Retina (tissue), 1 donor: ENCODE measurements at regions not wholly inside any gene's neighbourhood (a gene's known extent, or its start where the extent isn't known, plus 50 kb on each side); places are given as distances from the start of the nearest gene placed in this dataset.
"Not testable (repeated sequence)": the region's sequence is repeated elsewhere in the genome, so short reads cannot be mapped to it uniquely, and the experiment has no call there.

Source experiments
- DNase-seq: peaks from one replicate; pipeline ENCODE4 v3.0.0-alpha.2; 2016

DNA sequence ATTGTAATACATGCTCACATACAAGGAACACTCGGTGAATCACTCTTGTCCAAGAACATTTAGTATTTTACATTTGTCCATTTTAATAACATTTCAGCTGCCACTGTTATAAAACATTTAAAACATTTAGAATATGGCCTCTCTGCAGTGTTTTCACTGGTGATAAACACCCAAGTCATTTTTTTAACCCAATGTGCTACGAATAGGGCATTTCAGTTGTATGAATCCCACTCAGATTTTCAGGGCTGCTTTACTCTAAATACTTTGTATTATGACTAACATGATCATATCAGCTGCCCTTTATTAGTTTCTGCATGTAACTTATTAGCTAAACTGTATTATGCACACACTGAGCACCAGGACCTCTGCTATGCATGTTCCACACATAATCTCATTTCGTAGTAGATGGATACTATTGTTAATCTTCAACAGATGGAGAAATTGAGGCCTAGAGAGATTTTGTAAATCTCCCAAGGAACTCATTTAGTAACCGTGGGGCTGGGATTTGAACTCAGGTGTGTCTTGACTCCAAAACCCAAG is 148.6 kb upstream of the CDIN1 start:
- no peak for DNase-seq

DNA sequence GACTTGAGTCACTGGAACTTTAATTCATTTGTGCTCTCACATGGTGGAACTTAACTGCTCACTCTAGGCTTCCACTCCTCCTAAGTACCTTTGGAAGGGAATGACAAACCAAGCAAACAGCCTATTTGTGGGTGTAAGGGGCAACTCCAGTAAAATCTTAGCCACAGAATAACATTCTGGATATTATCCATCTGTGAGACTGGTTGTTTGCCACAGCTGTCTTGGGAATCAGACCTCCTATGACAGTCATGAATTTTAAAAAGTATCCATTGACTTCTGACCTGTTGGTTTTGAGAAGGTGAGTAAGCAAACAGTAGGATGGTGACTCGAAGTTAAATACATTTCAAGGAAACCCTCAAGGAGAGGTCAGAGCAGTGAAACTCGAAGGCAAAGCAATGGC is 147.3 kb upstream of the CDIN1 start:
- DNase-seq, result no peak

DNA sequence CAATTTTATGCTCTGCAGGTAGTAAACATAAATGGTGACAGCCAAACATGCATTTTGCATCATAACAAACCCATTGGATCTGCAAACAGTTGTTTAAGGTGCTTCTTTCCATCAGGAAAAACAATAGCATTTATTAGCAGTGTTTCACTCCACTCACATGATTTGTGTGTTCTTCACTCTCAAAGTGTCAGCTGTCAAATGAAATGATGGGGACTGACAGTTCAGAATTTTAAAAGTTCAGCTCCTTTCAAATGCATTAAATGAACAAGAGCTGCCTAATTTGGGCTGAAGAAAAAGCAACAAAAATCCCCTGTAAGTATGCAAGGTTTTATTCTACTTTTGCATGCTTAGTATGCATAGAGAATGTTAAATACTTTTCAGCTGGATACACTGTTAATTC is 145.2 kb upstream of the CDIN1 start:
- no peak for DNase-seq

DNA sequence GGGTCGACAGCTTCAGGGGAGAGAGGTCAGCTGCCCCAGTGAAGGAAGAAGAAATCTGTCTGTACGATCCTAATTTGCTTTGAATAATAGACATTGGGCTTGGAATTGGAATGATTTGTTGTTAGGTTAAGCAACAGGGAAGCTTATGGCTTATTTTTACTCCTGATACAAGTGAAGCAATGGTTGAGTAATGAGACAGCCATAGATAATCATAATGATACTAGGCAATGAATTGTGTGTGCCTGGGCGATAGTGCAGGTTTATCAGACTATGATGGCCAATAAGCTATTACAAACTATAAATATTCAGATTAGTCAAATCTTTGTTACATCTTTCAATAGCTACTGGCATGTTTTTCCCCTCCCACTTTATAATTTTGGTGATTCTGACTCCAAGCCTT is 140.9 kb upstream of the CDIN1 start:
- peak; percentile 47 for DNase-seq

DNA sequence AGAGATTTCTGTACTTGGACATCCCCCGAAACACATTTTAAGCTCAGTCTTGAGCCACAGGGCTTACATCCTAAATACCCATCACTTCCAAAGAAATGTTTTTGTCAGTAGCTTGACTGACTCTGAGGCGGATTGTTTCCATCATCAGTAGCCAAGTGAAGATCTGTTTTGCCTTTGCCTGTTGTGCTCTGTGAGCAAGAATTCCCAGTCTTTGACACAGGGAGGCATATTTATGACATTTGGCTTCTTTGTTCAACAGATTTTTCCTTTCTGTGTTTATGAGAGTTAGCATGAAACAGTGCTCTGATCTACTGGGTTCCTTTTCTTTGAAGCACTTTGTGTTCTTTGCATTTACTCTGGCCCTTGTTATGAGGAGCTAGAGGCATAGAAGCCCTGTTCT is 132.1 kb upstream of the CDIN1 start:
- no peak for DNase-seq

DNA sequence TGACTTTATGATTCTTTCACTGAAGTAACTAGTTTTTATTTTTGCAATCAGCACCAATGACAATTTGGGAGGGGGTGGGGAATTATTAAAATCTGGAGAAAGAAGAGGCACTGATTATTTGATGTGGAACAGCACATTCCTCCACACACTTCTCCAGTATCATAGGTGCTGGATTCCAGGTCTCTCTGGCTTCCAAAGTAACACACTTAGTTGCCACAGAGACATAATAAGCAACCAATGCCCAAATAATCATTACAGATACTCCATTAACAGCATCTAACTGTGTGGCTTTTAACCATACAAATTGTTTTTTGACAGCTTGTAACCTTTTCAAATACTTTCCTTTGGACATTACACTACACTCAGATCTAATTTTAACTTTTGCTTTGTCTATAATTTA is 131.0 kb upstream of the CDIN1 start:
- no peak for DNase-seq

DNA sequence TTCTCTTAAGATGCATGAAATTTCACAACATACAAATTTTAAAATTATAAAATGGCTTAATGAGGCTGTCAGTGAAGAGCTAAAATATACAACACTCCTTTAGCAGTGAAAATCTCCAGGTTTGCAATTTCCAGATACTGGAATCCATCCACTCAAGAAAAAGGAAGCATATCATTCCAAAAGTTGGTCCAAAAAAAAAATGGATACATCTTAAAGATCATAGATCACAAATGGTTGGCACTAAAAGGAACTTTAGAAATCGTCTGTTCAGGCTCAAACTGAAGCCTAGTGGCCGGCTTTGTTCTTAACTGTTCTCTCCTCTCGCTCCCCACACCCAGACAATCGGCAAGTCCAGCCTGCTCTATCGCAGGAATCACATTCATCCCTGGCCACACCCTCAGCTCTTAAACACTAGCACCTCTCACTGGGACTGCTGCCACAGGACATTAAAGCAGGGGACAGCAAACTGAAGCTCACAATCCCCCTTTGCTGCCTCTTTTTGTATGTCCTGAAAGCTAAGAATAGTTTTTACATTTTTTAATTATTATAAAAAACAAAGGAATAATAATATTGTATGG is 130.3 kb upstream of the CDIN1 start:
- DNase-seq, result no peak

DNA sequence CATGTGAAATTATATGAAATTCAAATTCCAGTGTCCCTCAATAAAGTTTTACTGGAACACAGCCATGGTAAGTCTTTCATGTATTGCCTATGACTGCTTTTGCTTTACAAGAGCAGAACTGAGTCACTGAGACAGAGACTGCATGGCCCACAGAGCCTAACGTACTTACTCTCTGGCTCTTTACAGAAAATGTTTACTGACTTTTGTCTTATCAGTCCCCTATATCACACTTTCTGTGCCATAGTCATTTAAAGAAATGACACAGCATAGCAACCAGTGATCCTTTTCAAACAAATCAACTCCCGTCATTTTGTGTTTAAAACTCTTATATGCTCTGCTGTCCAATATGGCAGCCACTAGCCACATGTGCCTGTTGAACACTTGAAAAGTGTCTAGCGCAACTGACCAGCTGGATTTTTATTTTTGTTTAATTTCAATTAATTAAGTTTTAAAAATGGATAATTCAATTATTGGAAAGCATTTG is 129.7 kb upstream of the CDIN1 start:
- DNase-seq, result no peak

DNA sequence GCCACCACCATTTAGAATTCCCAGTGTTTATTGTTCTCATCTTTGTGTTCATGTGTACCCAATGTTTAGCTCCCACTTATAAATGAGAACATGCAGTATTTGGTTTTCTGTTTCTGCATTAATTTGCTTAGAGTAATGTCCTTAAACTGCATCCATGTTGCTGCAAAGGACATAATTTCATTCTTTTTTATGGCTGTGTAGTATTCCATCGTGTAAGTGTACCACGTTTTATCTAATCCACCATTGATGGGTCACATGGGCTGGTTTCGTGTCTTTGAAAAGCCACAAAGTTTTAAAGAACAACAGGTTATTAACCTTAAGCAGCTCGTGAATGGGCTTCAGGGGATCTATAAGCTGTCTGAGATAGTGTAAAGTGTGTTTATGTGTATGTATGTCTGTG is 125.2 kb upstream of the CDIN1 start:
- not testable (repeated sequence) for DNase-seq

DNA sequence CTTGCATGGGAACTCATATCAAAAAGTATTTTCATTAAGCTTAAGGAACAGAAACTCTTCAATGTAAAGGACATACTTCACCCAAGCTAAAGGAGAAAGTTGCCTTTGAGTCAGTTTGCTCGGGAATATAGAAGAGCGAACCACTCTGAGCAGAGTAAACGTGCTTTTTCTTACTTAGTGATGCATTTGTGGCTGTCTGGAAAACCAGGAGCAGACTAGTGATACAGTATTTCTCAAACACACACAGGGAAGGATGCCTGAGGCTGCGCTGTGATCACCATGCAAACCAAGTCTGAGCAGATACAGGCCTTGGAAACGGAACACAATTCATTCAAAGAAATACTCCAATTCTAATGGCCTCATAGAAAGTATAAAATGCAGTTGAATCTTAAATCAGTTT is 121.0 kb upstream of the CDIN1 start:
- no peak for DNase-seq

DNA sequence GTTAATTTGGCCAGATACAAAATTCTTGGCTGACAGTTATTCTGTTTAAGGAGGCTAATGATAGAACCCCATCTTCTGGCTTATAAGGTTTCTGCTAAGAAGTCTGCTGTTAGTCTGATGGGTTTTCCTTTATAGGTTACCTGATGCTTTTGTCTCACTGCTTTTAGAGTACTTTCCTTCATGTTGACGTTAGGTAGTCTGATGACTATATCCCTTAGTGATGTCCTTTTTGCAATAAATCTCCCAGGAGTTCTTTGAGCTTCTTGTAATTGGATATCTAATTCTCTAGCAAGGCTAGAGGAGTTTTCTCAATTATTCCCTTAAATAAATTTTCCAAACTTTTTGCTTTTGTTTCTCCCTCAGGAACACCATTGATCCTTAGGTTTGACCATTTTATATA is 114.1 kb upstream of the CDIN1 start:
- DNase-seq, result no peak

DNA sequence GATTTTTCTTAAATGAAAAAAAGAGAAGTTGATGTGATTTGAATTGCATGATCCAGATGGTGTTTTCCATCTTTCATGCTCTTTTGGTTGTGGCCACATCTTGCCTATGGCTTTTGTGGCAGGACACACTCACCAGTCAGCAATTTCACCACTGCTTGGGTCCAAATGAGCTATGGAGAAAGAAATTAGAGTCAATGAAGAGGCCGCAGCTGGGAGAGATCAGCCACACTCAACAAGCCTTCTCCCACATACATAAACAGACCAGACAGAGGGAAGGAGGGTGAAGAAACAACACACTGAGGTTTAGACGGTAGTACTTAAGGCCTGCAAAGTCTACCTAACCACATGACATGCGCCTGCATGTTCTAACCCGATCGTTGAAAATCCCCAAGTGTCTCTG is 110.7 kb upstream of the CDIN1 start:
- no peak for DNase-seq

DNA sequence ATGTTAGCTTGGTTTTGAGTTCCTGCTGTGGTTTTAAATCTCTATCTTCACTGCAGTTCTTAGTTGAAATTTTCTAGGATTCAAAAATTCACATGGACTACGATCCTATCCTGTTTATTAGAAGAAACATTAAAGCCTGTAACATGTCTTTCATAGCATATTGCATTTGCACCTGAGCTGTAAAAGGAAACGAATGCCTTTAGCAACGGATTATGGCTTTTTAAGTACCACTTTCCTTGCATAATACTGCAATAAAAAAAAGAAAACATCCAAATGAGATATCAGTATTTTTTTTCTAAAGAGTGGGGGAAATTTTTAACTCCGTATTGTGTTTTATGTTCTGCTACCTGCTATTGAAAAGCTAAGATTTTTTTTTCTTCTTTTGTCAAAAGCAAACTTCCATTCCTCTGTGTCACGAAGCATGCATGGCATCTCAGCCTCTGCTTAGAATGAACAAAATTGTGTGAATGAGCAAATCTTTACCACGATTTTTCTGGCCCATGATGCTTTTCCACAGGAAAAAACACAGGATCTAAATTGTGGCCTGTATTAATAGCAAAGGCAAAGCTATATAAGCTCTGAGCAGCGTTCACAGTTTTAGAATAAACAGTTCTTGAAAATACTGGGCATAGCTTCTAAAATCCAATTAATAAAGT is 110.0 kb upstream of the CDIN1 start:
- no peak for DNase-seq

DNA sequence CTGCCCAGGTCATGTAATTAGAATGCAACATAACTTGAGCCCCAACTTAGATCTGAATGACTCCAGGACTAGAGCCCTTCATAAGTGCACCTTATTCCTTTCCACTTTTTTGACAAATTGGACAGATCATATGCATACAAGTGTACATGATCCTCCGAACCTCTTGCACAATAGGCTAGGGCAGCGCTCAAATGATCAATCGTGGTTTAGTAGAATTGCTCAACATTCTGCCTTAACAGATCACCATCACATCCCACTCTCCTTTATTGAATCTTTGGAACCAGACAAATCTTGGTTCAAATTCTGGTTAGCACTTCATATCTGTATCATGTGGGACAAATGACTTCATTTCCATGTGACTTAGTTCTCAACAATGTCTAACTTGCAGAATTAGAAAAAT is 106.8 kb upstream of the CDIN1 start:
- DNase-seq, result no peak

DNA sequence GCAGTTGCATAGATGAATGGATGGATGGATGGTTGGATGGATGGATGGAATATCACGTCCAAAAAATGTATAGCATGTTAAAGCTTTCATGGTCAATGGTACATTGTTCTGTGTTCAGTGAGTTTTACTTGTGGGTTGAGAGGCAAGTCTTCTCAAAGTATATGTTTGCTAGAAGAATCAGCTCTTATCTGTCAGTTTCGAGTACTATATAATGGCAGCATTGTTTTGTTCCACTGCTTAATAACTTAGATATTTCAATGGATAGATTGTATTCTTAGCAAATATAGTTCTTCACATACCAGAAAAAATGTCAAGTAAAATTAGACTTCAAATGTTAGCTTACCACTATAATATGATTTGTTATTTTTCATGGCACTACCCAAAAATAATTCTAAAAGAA is 100.9 kb upstream of the CDIN1 start:
- DNase-seq, result no peak

DNA sequence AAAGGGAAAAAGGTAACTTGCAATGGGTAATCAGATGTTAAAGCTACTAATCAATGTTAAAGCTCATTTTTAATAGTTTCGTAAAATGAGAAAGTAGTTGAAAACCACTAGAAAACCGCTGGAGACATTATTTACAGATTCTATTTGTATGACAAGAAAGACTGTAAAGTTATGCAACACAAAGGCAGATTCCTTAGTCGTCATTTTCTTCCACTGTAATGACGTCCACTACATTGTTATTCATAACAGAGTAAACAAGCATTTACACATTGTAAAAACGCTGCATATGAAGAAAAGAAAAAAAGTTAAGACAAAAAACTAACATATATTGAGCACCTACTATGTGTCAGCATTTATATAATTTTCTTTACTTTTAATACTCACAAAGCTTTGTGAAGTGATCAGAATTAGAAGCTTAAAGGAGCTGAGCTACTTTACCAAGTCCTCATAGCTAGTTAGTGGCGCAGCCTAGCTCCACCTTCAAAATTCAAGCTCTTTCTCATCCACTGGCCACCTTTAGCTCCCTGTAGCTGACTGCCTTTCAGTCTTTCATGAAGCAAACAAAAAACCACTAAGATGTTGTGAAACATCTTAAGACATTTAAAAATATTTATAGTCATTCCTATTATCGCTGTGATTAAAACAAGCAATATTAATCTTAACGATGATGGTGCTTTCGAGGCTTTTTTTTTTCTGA is 100.1 kb upstream of the CDIN1 start:
- DNase-seq, result no peak

DNA sequence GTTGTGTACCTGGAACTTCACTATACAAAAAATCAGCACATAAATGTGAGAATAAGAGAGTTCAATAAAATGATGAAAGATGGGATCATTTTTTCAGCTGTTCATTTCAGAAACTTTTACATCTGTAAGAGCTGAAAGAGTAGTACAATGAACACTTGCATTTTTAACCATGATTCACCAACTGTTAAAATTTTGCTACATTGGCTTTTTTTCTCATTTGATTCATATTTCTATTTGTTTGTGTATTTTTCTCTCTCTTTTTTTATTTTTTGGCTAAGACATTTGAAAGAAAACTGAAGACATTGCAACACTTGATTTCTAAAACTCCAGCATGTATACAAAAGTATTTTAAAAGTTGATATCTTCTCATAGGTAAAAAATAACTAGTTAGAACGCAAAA is 98.3 kb upstream of the CDIN1 start:
- DNase-seq, result no peak

DNA sequence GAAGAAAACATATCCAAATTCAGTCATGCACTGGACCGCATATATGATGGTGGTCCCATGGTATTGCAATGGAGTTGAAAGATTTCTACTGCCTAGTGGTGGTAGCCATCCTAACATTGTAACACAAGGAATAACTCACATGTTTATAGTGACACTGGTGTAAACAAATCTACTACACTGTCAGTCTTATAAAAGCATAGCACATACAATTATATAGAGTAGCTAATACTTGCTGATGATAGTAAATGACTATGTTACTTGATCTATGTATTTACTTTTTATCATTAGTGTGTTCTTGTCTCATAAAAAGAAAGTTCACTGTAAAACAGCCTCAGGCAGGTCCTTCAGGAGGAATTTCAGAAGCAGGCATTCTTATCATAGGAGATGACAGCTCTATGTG is 96.0 kb upstream of the CDIN1 start:
- no peak for DNase-seq

DNA sequence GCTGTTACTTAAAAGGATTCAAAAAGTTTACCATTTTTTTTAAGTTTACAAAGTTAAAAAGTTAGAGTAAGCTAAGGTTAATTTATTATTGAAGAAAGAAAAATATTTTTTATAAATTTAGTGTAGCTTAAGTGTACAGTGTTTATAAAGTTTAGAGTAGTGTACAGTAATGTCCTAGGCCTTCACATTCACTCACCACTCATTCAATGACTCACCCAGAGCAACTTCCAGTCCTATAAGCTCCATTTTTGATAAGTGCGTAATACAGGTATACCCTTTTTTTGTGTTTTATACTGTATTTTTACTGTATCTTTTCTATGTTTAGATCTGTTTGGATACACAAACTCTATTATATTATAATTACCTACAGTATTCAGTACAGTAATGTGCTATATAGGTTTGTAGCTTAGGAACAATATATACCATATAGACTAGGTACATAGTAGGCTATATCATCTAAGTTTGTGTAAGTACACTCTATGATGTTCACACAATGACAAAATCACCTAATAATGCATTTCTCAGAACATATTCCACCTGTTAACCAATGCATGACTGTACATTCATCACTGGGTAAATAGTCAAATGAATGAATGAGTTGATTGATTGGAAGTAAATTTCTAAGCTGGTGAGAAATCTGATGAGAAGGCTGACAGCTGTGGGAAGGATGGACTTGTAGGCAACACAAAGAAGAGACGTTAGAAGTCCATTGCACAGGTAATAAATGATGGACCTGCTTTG is 95.2 kb upstream of the CDIN1 start:
- no peak for DNase-seq

DNA sequence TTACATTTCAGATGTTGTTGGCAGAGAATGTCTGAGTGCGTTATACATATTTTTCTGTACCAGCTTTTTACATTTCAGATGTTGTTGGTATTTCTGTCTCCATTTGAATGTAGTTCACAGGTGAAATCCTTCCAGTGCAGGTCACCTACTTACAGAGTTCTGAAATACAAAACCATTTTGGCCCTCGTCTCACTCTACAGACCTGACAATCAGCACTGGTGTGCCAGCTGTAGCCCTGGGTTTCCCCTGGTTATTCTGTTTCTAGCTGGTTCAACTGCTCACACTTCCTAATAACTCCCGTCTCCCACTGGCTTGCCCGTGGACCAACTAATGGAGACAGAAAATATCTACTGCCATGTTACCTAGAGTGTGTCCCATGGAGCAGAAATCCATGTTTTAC is 87.5 kb upstream of the CDIN1 start:
- DNase-seq, result no peak

DNA sequence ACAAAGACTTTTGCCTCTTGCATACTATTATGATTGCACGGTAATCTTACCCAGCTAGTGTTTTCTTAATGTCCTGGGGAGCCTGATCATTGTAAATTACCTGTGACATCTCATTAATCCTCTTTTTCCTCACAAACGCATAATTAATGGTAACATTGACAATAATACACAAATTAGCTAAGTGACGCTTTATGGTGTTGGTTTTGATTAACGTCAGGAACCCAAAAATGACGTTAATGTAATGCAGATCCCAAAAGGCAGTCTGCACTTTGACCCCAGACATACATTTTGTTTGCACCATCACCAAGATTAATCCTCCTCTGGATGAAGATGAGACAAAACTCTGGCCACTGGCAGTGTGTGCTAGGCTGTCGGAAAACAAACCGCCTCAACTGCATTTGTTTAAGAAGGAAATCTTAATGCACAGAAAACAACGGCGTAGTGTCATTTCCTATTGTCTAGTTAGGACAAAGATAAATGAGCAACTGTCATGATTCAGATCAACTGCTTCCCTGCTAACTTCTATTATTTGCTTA is 83.9 kb upstream of the CDIN1 start:
- DNase-seq, result peak; percentile 70

DNA sequence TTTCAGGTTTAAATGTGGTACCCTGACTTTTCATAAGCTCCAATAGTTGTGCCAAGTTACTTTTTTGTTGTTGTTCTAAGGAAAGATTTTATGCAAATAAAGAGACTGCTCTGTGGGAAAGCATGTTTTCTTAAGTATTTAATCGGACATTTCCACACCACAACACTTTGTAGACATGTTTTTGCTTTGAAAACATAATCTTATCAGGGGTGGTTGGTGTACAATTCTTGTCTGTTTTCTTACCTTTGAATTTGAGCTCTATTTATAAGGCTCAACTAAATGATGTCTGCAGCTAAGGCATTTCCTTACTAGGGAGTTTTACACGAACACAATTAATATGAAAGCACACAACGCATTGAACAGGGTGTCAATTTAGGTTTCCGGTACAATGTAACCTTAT is 81.5 kb upstream of the CDIN1 start:
- no peak for DNase-seq

DNA sequence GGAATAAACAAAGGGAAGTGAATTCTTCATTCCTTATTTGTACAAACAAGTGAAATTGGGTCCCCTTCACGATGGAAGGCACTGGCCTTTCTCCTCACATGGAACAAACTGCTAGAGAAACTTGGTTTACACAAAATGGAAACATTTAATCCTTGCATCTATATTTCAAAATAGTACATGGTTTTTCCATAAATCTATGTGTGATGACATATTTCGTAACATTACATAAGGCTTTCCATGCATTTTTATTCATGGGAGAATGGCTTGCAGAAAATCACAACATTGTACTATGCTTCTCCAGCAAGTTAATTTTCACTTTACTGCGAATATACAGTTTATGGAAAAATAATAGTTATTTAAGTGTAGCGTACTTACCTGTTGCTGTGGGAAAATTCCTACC is 81.0 kb upstream of the CDIN1 start:
- DNase-seq, result no peak
